ENCODE measurements at regions not wholly inside any gene's neighbourhood (a gene's known extent, or its start where the extent isn't known, plus 50 kb on each side); places are given as distances from the start of the nearest gene placed in this dataset.

- TF ChIP-seq CTCF (IDR thresholded peaks at IDR 0.05 in 2 of 3, conservative IDR thresholded peaks at IDR 0.05 in 1 of 3; ENCODE audit: insufficient read depth in 2 of 3, low read depth in 1 of 3, low read length in 3 of 3) (no peak), CEBPG (CRISPR knock-in tag; IDR thresholded peaks at IDR 0.05) (no peak), CEBPG (tag; conservative IDR thresholded peaks at IDR 0.05 in 1 of 2, IDR thresholded peaks at IDR 0.05 in 1 of 2) (no peak), ZNF224 (CRISPR knock-in tag; IDR thresholded peaks at IDR 0.05) (no peak)
Observed at GRCh38 chrX:42704454-42704853, 73.5 kb downstream of the PPP1R2C start.
